Epithelial cell of esophagus (primary cell): ENCODE measurements at regions not wholly inside any gene's neighbourhood (a gene's known extent, or its start where the extent isn't known, plus 50 kb on each side); places are given as distances from the start of the nearest gene placed in this dataset.

Experiments used
- DNase-seq: peaks from one replicate; pipeline ENCODE4 v3.0.0; 2010; ENCODE audit warnings: low read depth
- H3K4me3 ChIP-seq: 2 replicates; pipeline ENCODE4 v1.5.1; 2011; ENCODE audit warnings: mild to moderate bottlenecking, low read length, control low read depth
- TF ChIP-seq, protein P1 (sequence below): IDR thresholded peaks from 2 replicates; pipeline ENCODE4 v1.5.1; 2011; ENCODE audit warnings: low read depth, mild to moderate bottlenecking, low read length, control low read depth, inconsistent platforms; ENCODE audit not compliant: insufficient read depth; ENCODE audit errors: missing control alignments

DNA sequence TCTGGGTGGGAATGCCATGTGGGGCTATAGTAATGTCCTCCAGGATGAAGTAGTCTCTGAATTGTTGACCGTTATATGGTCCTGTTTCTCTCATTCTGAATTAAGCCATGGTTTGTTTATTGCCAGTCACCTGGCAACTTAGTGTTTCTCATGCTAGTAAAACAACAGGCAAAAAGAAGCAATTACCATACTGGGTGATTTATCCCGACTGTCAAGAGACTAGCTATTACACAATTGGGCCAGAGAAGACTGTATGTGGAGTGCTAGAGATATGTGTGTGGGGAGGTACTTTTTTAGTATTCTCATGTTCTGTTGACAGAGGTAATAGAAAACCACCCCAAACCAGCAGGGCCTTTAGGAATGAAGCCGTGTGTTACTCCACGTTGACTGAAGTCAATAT lies 258.2 kb downstream of the TDRD3 start:
- no peak overlapping the region for H3K4me3 ChIP-seq
- peak; percentile 6 for DNase-seq
- TF ChIP-seq, protein P1, sequence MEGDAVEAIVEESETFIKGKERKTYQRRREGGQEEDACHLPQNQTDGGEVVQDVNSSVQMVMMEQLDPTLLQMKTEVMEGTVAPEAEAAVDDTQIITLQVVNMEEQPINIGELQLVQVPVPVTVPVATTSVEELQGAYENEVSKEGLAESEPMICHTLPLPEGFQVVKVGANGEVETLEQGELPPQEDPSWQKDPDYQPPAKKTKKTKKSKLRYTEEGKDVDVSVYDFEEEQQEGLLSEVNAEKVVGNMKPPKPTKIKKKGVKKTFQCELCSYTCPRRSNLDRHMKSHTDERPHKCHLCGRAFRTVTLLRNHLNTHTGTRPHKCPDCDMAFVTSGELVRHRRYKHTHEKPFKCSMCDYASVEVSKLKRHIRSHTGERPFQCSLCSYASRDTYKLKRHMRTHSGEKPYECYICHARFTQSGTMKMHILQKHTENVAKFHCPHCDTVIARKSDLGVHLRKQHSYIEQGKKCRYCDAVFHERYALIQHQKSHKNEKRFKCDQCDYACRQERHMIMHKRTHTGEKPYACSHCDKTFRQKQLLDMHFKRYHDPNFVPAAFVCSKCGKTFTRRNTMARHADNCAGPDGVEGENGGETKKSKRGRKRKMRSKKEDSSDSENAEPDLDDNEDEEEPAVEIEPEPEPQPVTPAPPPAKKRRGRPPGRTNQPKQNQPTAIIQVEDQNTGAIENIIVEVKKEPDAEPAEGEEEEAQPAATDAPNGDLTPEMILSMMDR, result no peak

DNA sequence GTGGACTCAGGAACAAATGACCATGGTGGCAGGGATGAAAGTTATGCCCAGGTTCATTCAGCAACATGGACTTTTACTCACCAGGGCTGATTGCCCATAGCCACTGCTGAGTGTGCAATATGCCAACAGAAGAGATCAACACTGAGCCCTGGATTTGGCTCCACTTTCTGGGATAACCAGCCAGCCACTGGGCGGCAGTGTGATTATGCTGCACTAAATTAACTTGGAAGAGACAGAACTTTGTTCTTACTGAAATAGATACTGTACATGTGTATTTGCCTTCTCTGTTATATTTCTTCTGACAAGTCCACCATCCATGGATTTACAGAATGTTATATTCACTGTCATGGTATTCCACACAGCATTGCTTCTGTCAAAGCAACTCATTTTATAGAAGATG lies 257.4 kb downstream of the TDRD3 start:
- H3K4me3 ChIP-seq, result no peak overlapping the region
- DNase-seq, result peak; percentile 64
- TF ChIP-seq, protein P1, result peak; percentile 90

DNA sequence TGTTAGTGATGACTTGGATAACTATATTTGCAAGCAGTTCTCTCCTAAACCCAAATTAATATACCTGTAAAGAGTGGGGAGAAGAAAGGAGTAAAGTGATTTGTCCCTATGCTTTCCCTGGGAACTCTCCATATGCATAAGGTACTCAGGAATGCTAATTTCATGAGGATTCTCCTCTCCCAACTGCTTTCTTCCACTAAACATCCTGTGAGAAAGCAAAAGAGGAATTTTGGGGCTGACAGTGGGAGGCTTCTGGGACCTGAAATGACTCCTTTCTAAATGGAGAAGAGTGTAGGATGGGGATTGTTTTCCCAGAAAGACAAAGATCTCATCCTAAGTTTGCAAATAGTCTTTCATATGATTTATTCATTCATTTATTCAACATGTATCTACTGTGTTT lies 250.5 kb downstream of the TDRD3 start:
- TF ChIP-seq, protein P1, result no peak
- H3K4me3 ChIP-seq, result no peak overlapping the region
- DNase-seq, result no peak

DNA sequence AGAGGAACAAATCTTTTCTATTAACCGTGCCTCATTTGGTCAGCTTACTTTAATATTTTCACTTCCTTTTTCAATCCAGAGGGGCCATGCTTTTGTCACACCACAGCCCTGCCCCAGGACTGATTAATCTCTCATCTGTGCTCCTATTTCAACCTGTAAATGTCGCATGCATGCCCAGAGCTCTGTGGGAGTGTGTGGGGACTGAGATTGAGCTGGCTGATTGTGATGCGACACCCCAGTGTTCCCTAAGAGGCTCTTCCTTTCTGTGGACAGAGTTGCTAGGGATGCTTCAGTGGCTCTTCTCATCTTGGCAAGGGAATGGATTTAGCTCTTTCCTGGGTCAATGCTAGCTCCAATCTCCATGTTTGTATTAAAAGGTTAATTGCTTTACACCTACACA lies 249.6 kb downstream of the TDRD3 start:
- DNase-seq, result no peak
- H3K4me3 ChIP-seq, result no peak overlapping the region
- TF ChIP-seq, protein P1, result no peak

DNA sequence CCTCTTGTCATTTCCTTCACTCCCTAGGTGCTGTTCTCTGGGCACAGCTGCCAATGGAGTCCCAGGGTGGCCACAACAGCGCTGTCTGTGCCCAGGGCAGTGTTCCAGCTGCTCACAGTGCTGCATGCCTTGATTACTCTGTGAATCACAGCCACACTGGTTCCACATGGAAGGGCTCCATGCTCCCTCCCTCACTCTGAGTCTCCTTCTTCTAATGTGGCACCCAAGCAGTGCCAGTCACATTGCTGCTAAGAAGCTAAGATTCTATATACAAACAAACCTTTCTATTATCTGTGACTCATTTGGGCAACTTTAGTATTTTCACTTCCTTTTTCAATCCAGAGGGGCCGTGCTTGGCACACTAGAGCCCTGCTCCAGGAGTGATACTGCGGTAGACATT lies 248.7 kb downstream of the TDRD3 start:
- no peak for DNase-seq
- H3K4me3 ChIP-seq, result no peak overlapping the region
- TF ChIP-seq, protein P1, result no peak

DNA sequence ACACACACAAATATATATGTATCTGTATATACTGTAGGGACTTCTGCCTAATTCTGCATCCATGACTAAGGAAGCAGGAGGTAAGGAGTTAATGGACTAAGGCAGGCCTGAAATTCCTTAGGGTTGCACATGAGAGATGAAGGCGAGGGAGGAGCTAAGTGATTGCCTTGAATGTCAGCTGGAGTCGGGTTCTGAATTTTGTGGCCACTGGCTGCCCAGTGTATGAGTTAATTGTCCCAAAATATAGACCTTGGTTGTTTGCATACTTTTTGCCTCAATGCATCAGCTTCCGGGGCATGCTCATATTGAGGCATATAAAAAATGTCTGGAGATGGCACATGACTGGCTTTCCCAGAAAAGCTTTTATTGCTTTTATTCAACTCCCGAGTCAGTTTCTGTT lies 245.5 kb downstream of the TDRD3 start:
- TF ChIP-seq, protein P1, result no peak
- no peak overlapping the region for H3K4me3 ChIP-seq
- DNase-seq, result no peak

DNA sequence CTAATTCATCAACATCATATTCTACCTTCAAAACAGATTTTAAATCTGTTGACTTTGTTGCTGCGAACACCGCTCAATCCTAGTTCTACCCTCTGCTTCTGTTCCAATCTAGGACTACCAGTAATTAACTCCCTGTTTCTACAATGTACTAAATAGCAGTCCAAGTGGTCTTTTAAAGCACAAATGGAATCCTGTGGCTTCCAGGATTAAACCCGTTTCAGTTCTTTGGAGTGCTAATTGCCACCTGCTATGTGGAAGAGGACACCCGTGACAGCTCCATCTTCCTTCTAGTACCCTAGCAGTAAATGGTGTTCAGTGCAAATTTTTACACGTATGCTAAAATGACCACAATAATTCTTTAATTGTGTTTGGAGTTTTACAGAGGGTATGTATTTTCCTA lies 232.1 kb downstream of the TDRD3 start:
- no peak overlapping the region for H3K4me3 ChIP-seq
- no peak for DNase-seq
- TF ChIP-seq, protein P1, result no peak
